ENCODE measurements at regions not wholly inside any gene's neighbourhood (a gene's known extent, or its start where the extent isn't known, plus 50 kb on each side); places are given as distances from the start of the nearest gene placed in this dataset.

DNA sequence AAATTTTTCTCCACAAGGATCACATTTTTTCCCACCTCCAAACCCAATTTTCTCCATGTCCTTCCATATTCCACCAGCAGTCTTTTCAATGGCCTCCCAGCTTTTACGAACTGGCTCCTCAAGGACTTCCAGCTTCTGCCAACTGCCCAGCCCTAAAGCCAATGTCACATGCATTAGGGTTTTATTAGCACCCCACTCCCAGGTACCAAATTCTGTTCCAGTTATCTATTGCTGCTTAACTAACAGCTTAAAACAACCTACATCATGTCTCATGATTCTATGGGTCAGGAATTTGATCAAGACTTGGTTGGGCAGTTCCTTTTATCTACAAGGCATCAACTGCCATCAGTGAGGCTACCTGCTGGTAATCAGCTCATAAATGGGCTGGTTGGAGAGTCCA, 151.3 kb downstream of the SPTSSA start:
- H3K9me3 ChIP-seq (ENCODE audit: low read length) = no peaks in the 10 kb centered on the region
- CTCF ChIA-PET (ENCODE audit: low intra/inter-chr PET ratio, low total read pairs) = no interaction called here
- H3K4me3 ChIP-seq (replicated peaks in 1 of 3; ENCODE audit: insufficient read depth in 1 of 3, low read depth in 2 of 3, low read length in 3 of 3) = no peak overlapping the region
- no peak overlapping the region for H3K4me2 ChIP-seq (ENCODE audit: low read depth, low read length)
- H4K20me1 ChIP-seq (ENCODE audit: insufficient read depth, low read length) = no peaks in the 10 kb centered on the region
- no peak for FAIRE-seq
- in situ Hi-C loops (cut with HindIII; ENCODE audit: extremely low pct_ligation_motif_present, low pct_unique_long_range_greater_than_20kb) (loop anchor here (10.0 to 25.0 kb wide), 2 partner anchors 1598 to 1736 kb away; no protein-coding TSS in a partner anchor), intact Hi-C loops (cut with micrococcal nuclease; ENCODE audit: unreplicated experiment) (no loop called here)
- no peak for ATAC-seq
- no peak overlapping the region for H3K9ac ChIP-seq (ENCODE audit: insufficient read depth, low read depth, low read length)
- peaks cover 0 to 6% of the 10 kb centered on the region in 2 experiments; a peak in 1 of 5 replicates for H3K27me3 ChIP-seq (ENCODE audit: control insufficient read depth in 1 of 2, insufficient read depth in 2 of 2, low read length in 2 of 2)
- no TSS peak for BruUV-seq (replicated peaks)
- H3K36me3 ChIP-seq (replicated peaks in 1 of 2; ENCODE audit: control insufficient read depth in 1 of 2, insufficient read depth in 2 of 2, low read length in 2 of 2) = no peaks in the 10 kb centered on the region
- no peaks in the 10 kb centered on the region for H3K79me2 ChIP-seq (ENCODE audit: insufficient read depth, low read length)
- TF ChIP-seq ZNF777 (CRISPR knock-in tag; IDR thresholded peaks at IDR 0.05) = 0 out of 2 replicates have a peak, but pooled peaks have one; percentile 23
- no peak for TF ChIP-seq ZNF678 (CRISPR knock-in tag; IDR thresholded peaks at IDR 0.05)
- TF ChIP-seq ZNF33A (CRISPR knock-in tag; IDR thresholded peaks at IDR 0.05; ENCODE audit: borderline replicate concordance) = no peak
- TF ChIP-seq, protein P1, sequence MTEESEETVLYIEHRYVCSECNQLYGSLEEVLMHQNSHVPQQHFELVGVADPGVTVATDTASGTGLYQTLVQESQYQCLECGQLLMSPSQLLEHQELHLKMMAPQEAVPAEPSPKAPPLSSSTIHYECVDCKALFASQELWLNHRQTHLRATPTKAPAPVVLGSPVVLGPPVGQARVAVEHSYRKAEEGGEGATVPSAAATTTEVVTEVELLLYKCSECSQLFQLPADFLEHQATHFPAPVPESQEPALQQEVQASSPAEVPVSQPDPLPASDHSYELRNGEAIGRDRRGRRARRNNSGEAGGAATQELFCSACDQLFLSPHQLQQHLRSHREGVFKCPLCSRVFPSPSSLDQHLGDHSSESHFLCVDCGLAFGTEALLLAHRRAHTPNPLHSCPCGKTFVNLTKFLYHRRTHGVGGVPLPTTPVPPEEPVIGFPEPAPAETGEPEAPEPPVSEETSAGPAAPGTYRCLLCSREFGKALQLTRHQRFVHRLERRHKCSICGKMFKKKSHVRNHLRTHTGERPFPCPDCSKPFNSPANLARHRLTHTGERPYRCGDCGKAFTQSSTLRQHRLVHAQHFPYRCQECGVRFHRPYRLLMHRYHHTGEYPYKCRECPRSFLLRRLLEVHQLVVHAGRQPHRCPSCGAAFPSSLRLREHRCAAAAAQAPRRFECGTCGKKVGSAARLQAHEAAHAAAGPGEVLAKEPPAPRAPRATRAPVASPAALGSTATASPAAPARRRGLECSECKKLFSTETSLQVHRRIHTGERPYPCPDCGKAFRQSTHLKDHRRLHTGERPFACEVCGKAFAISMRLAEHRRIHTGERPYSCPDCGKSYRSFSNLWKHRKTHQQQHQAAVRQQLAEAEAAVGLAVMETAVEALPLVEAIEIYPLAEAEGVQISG (CRISPR knock-in tag; IDR thresholded peaks at IDR 0.05) = no peak
- whole genome bisulfite sequencing (ENCODE audit: low lambda C conversion rate) = 4% methylated on average over 1 of the region's 1 CpG
- no peak overlapping the region for H3K27ac ChIP-seq (ENCODE audit: extremely low read length, insufficient read depth, low read length)
- no peak overlapping the region for H2AFZ ChIP-seq (ENCODE audit: low read length)
- DNase-seq (ENCODE audit: low spot score) = no peak
- POLR2A ChIA-PET = no interaction called here
- no peaks in the 10 kb centered on the region for H3K4me1 ChIP-seq (ENCODE audit: insufficient read depth, low read length)

- DNase-seq (ENCODE audit: low spot score) = no peak
- no peak overlapping the region for H3K27ac ChIP-seq (ENCODE audit: extremely low read length, insufficient read depth, low read length)
- FAIRE-seq = no peak
- no peaks in the 10 kb centered on the region for H4K20me1 ChIP-seq (ENCODE audit: insufficient read depth, low read length)
- CTCF ChIA-PET (ENCODE audit: low intra/inter-chr PET ratio, low total read pairs) = no interaction called here
- in situ Hi-C loops (cut with HindIII; ENCODE audit: extremely low pct_ligation_motif_present, low pct_unique_long_range_greater_than_20kb) (loop anchor here (5.0 to 25.0 kb wide), 2 partner anchors 467 to 1592 kb away; no protein-coding TSS in a partner anchor), intact Hi-C loops (cut with micrococcal nuclease; ENCODE audit: unreplicated experiment) (loop anchor here (5.0 kb wide), 1 partner anchor 1727 kb away; no protein-coding TSS in a partner anchor)
- no peak overlapping the region for H3K4me2 ChIP-seq (ENCODE audit: low read depth, low read length)
- H3K9ac ChIP-seq (ENCODE audit: insufficient read depth, low read depth, low read length) = no peak overlapping the region
- no peak for TF ChIP-seq TERF1 (CRISPR knock-in tag; IDR thresholded peaks at IDR 0.05)
- TF ChIP-seq, protein P2, sequence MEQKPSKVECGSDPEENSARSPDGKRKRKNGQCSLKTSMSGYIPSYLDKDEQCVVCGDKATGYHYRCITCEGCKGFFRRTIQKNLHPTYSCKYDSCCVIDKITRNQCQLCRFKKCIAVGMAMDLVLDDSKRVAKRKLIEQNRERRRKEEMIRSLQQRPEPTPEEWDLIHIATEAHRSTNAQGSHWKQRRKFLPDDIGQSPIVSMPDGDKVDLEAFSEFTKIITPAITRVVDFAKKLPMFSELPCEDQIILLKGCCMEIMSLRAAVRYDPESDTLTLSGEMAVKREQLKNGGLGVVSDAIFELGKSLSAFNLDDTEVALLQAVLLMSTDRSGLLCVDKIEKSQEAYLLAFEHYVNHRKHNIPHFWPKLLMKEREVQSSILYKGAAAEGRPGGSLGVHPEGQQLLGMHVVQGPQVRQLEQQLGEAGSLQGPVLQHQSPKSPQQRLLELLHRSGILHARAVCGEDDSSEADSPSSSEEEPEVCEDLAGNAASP (CRISPR knock-in tag; IDR thresholded peaks at IDR 0.05; ENCODE audit: borderline replicate concordance) = no peak
- TF ChIP-seq CEBPB (IDR thresholded peaks at IDR 0.05; ENCODE audit: borderline replicate concordance, low read depth, low read length) = peak; percentile 14; the same call in 1 of the 2 replicates
- 0 out of 2 replicates have a peak, but pooled peaks have one; percentile 54 for TF ChIP-seq ZNF629 (CRISPR knock-in tag; conservative IDR thresholded peaks at IDR 0.05)
- 21% methylated on average over 2 of the region's 2 CpGs for WGBS (ENCODE audit: low lambda C conversion rate)
- 0 out of 5 replicates have a peak, but pooled peaks cover 0 to 12% of the 10 kb centered on the region in 2 experiments for H3K27me3 ChIP-seq (ENCODE audit: control insufficient read depth in 1 of 2, insufficient read depth in 2 of 2, low read length in 2 of 2)
- no peaks in the 10 kb centered on the region for H3K79me2 ChIP-seq (ENCODE audit: insufficient read depth, low read length)
- no peak overlapping the region for H3K4me3 ChIP-seq (replicated peaks in 1 of 3; ENCODE audit: insufficient read depth in 1 of 3, low read depth in 2 of 3, low read length in 3 of 3)
- no peaks in the 10 kb centered on the region for H3K36me3 ChIP-seq (replicated peaks in 1 of 2; ENCODE audit: control insufficient read depth in 1 of 2, insufficient read depth in 2 of 2, low read length in 2 of 2)
- H3K9me3 ChIP-seq (ENCODE audit: low read length) = peaks cover under 1% of the 10 kb centered on the region; the same call in 1 of the 2 replicates
- H2AFZ ChIP-seq (ENCODE audit: low read length) = no peak overlapping the region
- POLR2A ChIA-PET = no interaction called here
- ATAC-seq = no peak
- no TSS peak for BruUV-seq (replicated peaks)
- no peaks in the 10 kb centered on the region for H3K4me1 ChIP-seq (ENCODE audit: insufficient read depth, low read length)
These were observed 158.2 kb downstream of the SPTSSA start for GRCh38 chr14:34303811-34304210.

Measured in HepG2 (cell line).